GM12874 (cell line): ENCODE measurements at regions not wholly inside any gene's neighbourhood (a gene's known extent, or its start where the extent isn't known, plus 50 kb on each side); places are given as distances from the start of the nearest gene placed in this dataset.

Experiments
- TF ChIP-seq, protein P1 (sequence below): IDR thresholded peaks from 2 replicates; pipeline ENCODE4 v1.5.1; 2011; ENCODE audit warnings: low read depth, mild to moderate bottlenecking, control low read depth, low read length, moderate library complexity; ENCODE audit not compliant: insufficient read depth

- TF ChIP-seq, protein P1, sequence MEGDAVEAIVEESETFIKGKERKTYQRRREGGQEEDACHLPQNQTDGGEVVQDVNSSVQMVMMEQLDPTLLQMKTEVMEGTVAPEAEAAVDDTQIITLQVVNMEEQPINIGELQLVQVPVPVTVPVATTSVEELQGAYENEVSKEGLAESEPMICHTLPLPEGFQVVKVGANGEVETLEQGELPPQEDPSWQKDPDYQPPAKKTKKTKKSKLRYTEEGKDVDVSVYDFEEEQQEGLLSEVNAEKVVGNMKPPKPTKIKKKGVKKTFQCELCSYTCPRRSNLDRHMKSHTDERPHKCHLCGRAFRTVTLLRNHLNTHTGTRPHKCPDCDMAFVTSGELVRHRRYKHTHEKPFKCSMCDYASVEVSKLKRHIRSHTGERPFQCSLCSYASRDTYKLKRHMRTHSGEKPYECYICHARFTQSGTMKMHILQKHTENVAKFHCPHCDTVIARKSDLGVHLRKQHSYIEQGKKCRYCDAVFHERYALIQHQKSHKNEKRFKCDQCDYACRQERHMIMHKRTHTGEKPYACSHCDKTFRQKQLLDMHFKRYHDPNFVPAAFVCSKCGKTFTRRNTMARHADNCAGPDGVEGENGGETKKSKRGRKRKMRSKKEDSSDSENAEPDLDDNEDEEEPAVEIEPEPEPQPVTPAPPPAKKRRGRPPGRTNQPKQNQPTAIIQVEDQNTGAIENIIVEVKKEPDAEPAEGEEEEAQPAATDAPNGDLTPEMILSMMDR = no peak
These were observed 167.6 kb downstream of the CXCL12 start for GRCh38 chr10:44217274-44217820.

GRCh38 chr10:44216073-44216472, 168.8 kb downstream of the CXCL12 start:
- TF ChIP-seq, protein P1 = no peak

DNA sequence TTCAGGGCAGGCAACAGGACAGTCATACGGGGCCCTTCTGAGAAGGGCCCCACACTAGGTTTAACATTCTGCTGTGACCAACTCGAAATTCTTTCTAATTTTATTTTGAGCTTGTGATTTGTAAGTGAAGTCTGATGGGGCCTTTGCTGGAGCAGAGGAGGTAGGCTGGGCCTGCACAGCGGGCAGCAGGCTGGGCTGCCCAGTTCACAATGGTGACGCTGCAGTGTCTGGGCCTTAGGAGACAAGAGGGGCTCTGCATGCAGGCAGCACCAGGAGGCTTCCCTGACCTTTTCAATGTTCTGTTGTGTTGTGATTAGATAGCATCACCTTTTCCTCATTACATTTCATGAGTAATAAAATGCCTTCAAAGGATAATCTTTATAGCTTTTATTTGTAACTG, 175.1 kb downstream of the CXCL12 start:
- TF ChIP-seq, protein P1 = no peak

DNA sequence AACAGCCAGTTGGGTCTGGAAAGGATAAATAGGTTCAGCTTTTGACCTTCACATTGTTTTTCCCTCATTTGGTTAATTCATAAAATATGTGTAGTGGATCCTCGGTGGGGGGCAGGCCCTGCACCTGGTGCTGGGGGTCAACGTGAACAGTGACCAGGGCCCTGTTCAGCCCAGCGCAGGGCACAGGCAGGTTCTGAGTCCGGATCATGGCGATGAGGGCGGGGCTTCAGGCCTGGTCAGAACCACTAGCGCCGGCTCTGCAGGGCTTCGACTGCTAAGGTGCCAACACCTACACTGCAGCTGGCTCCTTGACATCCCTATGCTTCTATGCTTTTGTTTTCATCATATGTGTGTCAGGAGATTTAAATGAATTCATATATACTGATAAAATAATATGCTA, 177.7 kb downstream of the CXCL12 start:
- TF ChIP-seq, protein P1 = no peak

DNA sequence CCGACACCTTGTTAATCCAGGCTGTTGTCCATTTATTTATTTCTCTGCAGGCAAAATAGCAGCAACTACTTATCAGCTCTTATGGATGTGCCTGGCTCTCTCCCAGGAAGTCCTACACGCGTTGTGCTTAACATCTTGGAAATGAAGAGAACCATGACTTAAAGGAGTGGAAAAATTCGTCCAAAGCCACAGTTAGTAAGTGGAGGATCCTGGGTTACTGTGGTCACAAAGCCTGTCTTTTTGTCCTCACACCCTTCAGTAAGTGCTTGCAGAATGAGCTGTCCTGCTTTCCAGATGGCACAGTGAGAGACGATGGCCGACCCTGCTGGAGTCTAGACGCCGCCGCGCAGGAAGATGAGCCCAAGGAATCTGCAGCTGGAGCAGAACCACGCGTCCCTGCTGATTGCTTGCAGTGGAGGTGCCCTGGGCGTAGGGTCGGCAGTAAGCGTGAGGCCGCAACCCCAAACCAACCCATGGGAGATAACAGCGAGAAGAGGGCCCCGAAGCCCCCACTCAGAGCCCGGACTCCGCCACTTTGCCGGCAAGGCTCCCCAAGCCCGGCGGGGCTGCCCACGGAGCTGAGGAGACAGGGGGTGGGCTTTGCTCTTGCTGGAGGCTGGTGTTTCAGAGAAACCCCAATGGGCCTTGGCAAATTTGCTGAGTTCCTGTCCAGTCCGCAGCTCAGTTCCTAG, 178.6 kb downstream of the CXCL12 start:
- TF ChIP-seq, protein P1 = no peak

DNA sequence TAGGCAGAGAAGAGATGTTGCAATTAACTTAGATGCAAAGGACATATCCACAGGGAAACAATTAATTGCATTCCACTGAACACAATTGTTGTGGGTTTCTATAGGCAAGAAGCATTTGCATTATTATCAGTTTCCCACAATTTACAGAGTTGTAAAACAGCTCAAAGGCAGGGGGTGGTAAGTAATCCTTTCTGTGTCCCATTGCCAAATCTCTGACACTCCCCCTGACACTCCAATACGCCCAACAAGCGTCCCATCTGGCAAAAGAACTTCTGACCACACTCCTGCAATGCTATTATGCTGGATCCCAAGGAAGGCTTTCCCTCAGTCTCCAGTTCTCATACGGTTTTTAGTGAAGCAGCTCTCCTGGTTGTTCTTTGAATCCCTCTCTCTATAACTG, 179.8 kb downstream of the CXCL12 start:
- TF ChIP-seq, protein P1 = no peak

DNA sequence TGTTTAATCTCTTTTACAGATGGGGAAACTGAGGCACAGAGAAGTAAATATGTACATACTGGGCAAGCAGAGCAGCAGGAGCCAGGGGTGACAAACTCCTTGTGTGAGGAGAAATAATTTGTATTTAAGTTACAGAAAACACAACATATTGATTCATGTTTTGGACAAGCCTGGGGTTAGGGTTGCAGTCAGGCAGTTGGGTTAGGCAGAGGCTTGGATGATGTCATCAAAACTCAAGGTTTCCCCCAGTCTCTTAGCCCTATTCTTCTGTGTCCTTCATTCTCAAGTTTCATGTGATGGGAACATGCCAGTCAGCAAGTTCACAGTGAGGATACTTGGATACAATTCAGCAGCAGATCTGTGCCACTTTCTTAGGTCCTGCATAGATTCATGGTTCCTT, 181.4 kb downstream of the CXCL12 start:
- TF ChIP-seq, protein P1 = no peak

DNA sequence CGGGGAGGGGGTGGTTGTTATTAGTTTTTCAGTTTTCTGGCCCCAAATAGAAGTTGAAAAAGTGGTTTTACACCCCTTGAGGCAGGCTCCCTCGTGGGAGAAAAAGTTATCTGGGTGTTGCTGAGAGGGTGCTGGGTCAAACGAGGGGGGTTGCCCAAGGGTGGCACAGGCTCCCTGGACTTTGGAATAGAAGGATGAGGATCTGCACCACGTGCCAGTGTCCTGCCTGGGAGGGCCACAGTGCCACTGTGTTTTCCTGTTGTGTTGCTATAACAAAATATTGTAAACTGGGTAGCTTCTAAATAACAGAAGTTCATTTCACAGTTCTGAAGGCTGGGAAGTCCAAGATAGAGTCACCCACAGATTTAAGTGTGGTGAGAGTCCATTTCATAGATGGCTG, 181.9 kb downstream of the CXCL12 start:
- TF ChIP-seq, protein P1 = no peak
